BJ (cell line): ENCODE measurements at regions not wholly inside any gene's neighbourhood (a gene's known extent, or its start where the extent isn't known, plus 50 kb on each side); places are given as distances from the start of the nearest gene placed in this dataset.

Source experiments
- CTCF ChIA-PET: fragments of 350-600 bp; formaldehyde crosslinking; extraction: SDS; loops from one replicate; lab custom pipeline; 2021; ENCODE audit warnings: antibody characterized with exemption, inconsistent platforms; lab: Yijun Ruan, JAX
- POLR2A ChIA-PET: fragments of 300-600 bp; sonication (Branson Sonifier 250); formaldehyde crosslinking; extraction: SDS; loops from one replicate; lab custom pipeline; 2021; ENCODE audit warnings: antibody characterized with exemption; lab: Charles Lee
- DNase-seq: peaks from one replicate; pipeline ENCODE4 v3.0.0-alpha.2; 2011; ENCODE audit warnings: low read depth
- H3K27me3 ChIP-seq: 2 replicates; pipeline ENCODE4 v1.6.0; 2011; ENCODE audit warnings: low read length; ENCODE audit not compliant: control insufficient read depth, insufficient read depth
- H3K36me3 ChIP-seq: 2 replicates; pipeline ENCODE4 v1.5.1; 2011; ENCODE audit warnings: low read length; ENCODE audit not compliant: control insufficient read depth, insufficient read depth
- H3K4me3 ChIP-seq: 2 replicates; pipeline ENCODE4 v1.5.1; 2011; ENCODE audit warnings: low read depth, mild to moderate bottlenecking, control low read depth, low read length
- TF ChIP-seq, protein P1 (sequence below): IDR thresholded peaks from 2 replicates; pipeline ENCODE4 v1.5.1; 2011; ENCODE audit warnings: low read depth, mild to moderate bottlenecking, control low read depth, inconsistent platforms, low read length, moderate library complexity; ENCODE audit not compliant: insufficient read depth

DNA sequence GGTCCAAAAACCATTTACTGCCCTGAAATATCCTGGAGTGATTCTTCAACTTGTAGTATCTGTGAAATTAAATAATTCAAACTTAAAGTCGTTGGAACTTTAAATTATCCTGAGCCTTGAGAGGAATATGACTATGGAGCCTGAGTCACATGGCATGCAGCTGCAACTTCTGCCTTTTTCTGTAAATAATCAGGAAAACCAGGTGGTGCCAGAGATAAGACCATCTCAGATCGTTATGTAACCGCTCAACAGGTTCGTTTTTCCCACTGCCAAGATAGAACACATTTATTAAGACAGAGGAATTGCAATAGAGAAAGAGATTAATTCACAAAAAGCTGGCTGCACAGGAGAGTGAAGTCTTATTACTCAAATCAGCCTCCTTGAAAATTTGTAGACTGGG lies 876.5 kb downstream of the SUCLG1 start:
- DNase-seq = no peak
- ChIA-PET CTCF (no interaction called here), POLR2A (no interaction called here)
- Histone ChIP-seq H3K36me3 (no peaks in the 10 kb centered on the region), H3K4me3 (no peak overlapping the region), H3K27me3 (no peaks in the 10 kb centered on the region)
- TF ChIP-seq, protein P1, sequence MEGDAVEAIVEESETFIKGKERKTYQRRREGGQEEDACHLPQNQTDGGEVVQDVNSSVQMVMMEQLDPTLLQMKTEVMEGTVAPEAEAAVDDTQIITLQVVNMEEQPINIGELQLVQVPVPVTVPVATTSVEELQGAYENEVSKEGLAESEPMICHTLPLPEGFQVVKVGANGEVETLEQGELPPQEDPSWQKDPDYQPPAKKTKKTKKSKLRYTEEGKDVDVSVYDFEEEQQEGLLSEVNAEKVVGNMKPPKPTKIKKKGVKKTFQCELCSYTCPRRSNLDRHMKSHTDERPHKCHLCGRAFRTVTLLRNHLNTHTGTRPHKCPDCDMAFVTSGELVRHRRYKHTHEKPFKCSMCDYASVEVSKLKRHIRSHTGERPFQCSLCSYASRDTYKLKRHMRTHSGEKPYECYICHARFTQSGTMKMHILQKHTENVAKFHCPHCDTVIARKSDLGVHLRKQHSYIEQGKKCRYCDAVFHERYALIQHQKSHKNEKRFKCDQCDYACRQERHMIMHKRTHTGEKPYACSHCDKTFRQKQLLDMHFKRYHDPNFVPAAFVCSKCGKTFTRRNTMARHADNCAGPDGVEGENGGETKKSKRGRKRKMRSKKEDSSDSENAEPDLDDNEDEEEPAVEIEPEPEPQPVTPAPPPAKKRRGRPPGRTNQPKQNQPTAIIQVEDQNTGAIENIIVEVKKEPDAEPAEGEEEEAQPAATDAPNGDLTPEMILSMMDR = no peak

DNA sequence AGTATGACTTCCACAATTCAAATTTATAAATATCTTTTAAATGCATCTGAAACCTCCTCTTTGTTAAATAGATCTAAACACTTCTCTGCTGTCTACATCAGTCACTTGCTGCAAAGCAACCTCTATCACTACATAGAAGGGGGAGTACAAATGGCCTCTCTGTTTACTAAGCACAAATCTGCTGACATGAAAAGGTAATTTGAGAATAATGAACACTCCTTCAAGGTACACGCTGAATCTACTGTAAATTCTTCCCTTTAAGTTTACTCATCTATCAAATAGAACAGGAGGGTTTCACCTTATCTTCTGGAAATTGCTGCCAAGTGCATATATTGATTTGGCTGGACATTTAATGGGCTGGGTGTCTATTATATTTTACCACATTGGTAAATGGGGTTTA lies 879.6 kb downstream of the SUCLG1 start:
- Histone ChIP-seq H3K27me3 (no peaks in the 10 kb centered on the region), H3K36me3 (no peaks in the 10 kb centered on the region), H3K4me3 (no peak overlapping the region)
- CTCF ChIA-PET = no interaction called here
- DNase-seq = no peak
- POLR2A ChIA-PET = no interaction called here
- TF ChIP-seq, protein P1 = no peak

DNA sequence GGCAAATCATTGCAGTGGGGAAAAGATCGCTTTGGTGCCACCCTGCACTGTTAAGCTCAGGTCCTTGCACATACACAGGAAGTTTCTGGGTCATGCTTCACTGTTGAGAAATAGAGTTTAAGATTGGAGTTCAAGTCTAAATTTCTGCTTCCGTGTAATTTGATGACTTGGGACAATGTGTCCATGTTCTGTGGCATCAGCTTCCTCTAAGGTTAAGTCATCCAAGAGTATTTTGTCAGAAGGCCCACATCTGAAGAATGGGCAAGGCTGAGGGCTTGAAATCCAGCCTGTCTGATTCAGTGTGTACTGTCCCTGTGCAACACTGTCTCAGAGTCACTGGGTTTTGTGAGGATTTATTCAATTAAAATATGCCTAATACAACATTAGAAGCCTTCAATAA lies 880.7 kb downstream of the SUCLG1 start:
- no peaks in the 10 kb centered on the region for H3K27me3 ChIP-seq
- H3K4me3 ChIP-seq = no peak overlapping the region
- TF ChIP-seq, protein P1 = no peak
- H3K36me3 ChIP-seq = no peaks in the 10 kb centered on the region
- no peak for DNase-seq
- ChIA-PET POLR2A (no interaction called here), CTCF (no interaction called here)

DNA sequence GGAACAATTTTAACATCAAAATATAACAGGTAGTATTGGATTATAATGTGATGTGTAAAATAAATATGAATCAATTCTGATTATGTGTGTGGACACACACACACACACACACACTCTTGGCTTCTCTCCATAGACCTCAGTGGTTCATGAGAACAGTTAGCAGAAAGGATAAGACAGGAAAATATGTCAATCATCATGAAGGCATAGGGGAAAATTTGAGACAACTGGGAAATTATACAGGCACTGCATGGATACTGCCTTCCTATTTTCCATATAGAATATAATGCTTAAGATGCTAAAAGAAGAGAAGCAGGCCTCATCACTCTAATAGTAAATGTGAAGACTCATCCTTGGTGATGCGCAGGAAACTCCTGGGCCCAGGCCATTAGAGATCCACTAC lies 884.5 kb downstream of the SUCLG1 start:
- ChIA-PET CTCF (no interaction called here), POLR2A (no interaction called here)
- no peaks in the 10 kb centered on the region for H3K27me3 ChIP-seq
- TF ChIP-seq, protein P1 = no peak
- no peak for DNase-seq
- H3K36me3 ChIP-seq = no peaks in the 10 kb centered on the region
- H3K4me3 ChIP-seq = no peak overlapping the region

DNA sequence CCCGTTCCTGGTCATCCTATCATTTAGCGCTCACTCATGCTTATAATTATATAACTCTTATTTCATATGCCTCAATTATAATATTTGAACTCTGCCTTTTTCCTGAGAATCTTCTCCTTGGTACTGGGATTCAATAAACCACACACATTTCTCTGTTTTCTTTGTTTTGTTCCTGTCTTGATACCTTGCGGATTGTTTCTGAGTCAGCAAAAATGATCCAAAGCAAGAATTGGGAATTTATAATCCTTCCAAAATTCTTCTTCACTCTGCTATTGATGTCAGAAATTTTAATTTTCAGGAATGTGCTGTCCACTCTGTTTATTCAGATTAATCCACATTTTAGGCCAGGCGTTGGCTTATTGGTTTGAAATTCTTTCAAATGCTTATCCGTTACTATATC lies 886.0 kb downstream of the SUCLG1 start:
- TF ChIP-seq, protein P1 = no peak
- no peak for DNase-seq
- no peaks in the 10 kb centered on the region for H3K27me3 ChIP-seq
- ChIA-PET CTCF (no interaction called here), POLR2A (no interaction called here)
- no peaks in the 10 kb centered on the region for H3K36me3 ChIP-seq
- no peak overlapping the region for H3K4me3 ChIP-seq
